ENCODE measurements at regions not wholly inside any gene's neighbourhood (a gene's known extent, or its start where the extent isn't known, plus 50 kb on each side); places are given as distances from the start of the nearest gene placed in this dataset.
A peak's percentile ranks its signal among the peaks of the same experiment; 100 is the strongest.
"Not testable (repeated sequence)": the region's sequence is repeated elsewhere in the genome, so short reads cannot be mapped to it uniquely, and the experiment has no call there.

- DNase-seq (ENCODE audit: low read depth, low spot score) = not testable (repeated sequence)
Observed at GRCh38 chr2:111423184-111423583, 302.5 kb downstream of the BCL2L11 start.

GRCh38 chr2:111424176-111424575, 303.5 kb downstream of the BCL2L11 start:
- not testable (repeated sequence) for DNase-seq (ENCODE audit: low read depth, low spot score)

GRCh38 chr2:111424851-111425309, 304.2 kb downstream of the BCL2L11 start:
- not testable (repeated sequence) for DNase-seq (ENCODE audit: low read depth, low spot score)

DNA sequence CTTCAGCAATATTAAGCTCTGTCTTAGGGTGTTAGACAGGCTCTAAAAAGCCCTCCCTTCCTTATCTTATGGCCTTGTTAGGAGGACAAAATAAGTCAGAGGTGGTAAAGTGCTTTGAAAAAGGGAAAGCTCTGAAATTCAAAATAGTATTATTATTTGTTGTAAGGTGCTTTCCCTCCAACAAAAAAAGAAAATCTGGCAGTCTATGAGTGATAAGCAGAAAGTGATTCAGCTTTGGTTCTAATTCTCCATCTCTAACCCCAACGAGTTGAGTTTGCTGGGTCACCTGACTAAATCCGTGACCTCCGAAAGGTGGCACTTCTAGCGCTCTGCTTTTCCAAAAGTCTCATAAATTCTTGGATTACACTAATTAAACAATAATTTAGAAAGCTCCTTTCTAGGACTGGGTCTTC, 305.1 kb downstream of the BCL2L11 start:
- DNase-seq (ENCODE audit: low read depth, low spot score) = not testable (repeated sequence)

DNA sequence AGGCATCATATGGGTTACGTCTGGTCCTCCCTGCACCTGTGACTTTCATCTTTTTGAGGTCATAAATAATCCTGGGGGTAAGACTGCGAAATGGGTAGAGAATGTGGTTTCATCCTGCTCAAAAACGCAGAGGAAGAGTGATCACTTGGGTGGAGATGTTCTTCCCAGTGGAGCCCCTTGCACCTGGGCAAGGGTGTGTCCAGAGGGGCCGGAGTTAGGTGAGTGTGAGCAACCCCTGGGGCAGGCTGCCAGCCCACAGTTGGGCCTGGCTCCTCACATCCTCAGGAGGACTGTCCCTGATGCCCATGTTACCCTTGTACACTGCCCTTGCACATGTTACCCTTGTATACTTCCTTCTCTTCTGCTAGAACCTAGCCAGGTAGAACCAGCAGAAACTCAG, 306.6 kb downstream of the BCL2L11 start:
- not testable (repeated sequence) for DNase-seq (ENCODE audit: low read depth, low spot score)

DNA sequence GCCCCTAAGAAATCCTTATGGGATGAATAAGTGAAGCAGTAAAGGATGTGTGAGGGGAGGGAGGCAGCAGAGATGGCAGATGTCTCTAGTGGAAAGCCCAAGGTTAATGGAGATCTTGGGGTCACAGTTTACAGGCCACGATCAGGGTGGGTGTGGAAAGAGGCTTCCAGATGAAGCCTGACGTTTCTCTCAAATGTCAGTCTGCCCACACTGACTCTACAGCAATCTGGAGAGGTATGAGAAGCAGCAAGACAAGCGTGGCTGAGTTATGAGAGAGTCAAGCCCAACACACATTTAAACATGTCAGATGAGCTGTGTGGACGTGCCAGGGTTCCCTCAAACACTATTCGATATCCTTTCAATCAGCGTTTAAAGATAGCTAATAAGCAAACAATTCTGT, 308.2 kb downstream of the BCL2L11 start:
- not testable (repeated sequence) for DNase-seq (ENCODE audit: low read depth, low spot score)

GRCh38 chr2:111429353-111429752, 308.6 kb downstream of the BCL2L11 start:
- DNase-seq (ENCODE audit: low read depth, low spot score) = not testable (repeated sequence)

DNA sequence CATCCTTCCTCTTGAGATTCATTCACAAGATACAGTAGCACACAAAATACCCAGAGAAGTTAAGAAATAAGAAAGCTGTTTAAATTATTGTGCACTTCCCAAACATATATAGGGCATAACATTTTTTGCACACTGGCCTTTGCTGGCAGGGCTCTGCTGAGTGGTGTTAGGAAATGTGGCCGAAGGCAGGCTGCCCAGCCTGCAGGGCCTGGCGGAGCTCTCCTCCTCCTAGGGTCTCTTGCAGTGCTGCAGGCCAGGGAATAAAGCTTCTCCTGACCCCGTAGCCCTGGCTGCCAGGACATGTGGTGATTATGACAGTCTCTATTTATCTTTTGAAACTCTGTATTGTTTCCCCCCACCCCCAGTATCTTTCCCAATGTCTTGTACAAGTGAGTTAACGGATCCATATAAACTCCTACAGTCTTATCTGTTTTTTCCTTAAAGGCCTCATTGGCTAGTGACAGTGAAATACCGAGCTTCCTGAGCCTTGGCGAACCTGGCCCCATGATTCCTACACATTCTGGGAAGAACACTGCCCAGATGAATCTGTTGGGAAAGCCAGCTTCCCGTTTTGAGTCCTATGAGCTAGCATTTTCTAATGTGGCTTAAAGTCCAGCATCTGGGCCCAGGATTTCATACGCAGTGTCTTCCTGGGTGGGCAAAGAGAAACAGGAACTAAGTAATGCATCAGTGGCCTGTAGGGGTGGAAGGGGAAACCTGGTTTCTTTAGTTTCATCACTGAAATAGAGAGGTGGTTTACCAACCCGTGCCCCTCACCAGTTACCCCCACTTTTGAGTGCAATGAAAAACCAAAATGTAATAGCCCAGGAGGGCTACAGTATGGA, 310.3 kb downstream of the BCL2L11 start:
- not testable (repeated sequence) for DNase-seq (ENCODE audit: low read depth, low spot score)

- not testable (repeated sequence) for DNase-seq (ENCODE audit: low read depth, low spot score)
Observed at GRCh38 chr2:111432423-111432822, 311.7 kb downstream of the BCL2L11 start.

DNA sequence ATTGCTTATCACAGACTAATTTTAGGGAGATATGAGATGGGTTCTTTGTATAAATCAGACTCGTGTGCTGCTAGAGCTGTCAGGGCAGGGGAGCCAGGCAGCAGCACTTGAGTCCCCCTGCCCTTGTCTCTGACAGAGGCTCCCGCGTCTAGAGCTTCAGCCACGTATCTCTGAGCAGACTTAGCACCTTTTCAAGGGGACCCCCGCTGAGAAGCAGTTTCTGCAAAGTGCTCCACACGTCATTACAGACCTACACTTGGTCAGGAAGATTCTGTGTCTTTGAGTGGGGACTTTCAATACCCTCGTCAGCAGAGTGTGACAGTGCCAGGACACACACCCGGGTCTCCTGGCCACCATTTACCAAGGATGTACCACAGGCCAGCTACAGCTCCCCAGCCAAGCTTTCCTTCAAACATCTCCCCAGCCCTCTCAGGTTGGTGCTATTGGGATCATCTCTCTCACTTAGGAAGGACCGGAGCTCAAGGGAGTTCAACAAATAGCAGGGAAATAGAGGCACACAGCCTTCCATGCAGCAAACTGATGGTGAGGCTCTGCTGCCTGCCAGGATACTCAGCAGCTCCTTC, 312.3 kb downstream of the BCL2L11 start:
- not testable (repeated sequence) for DNase-seq (ENCODE audit: low read depth, low spot score)

DNA sequence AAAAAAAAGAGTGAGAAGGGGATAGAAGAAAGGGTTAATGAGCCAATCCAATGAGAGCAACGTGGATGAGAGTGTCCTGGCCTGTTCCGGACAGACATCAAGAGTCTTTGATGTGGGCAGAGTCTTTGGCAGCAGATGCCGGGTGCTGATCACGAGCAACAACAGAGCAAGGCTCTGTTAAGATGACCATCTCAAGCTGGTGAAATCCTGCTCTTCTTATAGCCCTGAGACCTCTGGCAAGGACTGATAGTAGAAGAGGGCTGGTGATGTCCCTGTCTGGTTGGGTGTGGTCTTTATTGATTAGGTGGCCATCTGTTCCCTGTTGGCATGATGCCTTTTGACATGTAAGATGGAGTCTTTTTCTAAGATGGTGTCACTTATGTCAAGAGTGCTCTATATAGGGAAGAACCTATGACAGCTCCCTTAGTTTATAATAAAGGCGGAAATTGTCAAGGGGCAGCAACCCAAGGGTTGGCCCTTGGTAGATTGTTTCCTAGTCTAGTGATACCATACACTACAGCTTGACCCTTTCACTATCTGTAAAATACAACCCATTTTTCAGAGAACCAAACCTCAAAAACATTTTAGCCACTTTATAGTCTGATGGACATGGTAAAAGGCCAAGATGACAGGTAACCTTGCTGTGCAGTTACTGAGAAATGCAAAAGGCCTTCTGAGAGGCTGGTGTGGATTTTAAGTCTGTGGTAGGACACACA, 313.3 kb downstream of the BCL2L11 start:
- DNase-seq (ENCODE audit: low read depth, low spot score) = peak; percentile 34

DNA sequence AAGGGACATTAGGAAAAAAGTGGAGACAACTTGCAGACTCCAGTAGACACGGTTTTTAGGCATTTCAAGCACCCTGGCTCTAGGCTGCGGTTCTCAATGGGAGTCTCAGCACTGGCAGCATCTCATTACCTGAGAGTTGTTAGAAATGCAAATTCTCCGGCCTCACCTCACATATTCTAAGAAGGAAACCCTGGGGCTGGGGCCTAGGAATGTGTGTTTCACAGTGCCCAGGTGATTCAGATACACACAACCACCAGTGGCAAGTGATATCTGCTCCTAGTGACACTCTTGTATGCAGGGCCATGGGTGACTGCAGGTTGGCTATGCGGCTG, 313.9 kb downstream of the BCL2L11 start:
- not testable (repeated sequence) for DNase-seq (ENCODE audit: low read depth, low spot score)

DNA sequence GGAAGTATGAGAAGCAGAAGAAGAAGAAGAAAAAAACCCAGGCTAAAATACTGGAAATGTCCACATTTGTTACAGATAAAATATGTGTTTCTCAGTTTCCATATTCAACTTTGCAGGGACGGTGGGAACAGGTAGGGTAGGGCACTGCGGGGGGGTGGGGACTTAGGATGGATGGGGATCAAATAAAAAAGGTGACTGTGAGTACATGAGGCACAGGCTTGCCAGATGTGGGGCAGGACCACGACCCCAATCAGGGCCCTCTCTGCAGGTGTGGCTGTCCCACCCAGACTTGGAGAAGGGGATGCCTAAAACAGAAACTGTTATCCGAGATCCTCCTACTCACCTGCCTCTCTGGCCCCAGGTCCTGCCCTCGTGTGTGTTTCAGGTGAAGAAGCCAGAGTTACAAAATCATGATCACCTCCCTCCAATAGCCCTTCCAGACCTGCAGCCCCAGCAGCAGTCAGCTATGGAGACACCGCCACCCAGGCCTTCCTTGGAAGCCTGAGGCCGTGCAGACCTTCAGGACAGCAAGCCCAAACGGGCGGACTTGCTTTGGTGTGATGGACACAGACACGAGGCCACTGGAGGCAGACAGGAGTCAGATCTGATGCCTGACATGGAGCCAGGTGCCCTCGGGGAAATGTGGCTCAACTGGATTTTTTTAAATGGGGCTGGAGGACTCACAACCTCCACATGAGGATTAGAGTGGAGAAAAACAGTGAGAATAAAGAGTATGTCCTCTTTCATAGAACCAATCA, 315.0 kb downstream of the BCL2L11 start:
- DNase-seq (ENCODE audit: low read depth, low spot score) = not testable (repeated sequence)

GRCh38 chr2:111436411-111436810, 315.7 kb downstream of the BCL2L11 start:
- not testable (repeated sequence) for DNase-seq (ENCODE audit: low read depth, low spot score)

GRCh38 chr2:111437288-111437990, 316.7 kb downstream of the BCL2L11 start:
- not testable (repeated sequence) for DNase-seq (ENCODE audit: low read depth, low spot score)

GRCh38 chr2:111438161-111438560, 317.4 kb downstream of the BCL2L11 start:
- DNase-seq (ENCODE audit: low read depth, low spot score) = not testable (repeated sequence)

DNA sequence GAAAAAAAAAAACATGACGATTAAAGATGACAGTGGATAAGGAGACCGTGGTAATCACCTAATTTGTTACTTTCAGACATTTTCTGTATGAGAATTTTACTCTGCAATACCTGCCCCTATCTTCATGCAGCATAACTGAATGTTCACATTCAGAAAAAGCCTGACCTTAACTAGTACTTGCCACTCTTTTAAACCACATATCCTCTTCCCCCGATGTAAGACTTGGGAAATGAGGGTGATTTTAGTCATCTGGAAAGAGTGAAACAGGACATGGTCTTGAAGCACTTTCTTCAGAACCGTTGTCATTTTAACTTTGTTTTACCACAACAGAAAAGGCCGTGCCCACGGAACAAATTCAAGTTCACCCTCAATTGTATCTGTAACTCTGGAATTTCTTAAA, 318.5 kb downstream of the BCL2L11 start:
- DNase-seq (ENCODE audit: low read depth, low spot score) = not testable (repeated sequence)

GRCh38 chr2:111441614-111442013, 320.9 kb downstream of the BCL2L11 start:
- DNase-seq (ENCODE audit: low read depth, low spot score) = not testable (repeated sequence)

DNA sequence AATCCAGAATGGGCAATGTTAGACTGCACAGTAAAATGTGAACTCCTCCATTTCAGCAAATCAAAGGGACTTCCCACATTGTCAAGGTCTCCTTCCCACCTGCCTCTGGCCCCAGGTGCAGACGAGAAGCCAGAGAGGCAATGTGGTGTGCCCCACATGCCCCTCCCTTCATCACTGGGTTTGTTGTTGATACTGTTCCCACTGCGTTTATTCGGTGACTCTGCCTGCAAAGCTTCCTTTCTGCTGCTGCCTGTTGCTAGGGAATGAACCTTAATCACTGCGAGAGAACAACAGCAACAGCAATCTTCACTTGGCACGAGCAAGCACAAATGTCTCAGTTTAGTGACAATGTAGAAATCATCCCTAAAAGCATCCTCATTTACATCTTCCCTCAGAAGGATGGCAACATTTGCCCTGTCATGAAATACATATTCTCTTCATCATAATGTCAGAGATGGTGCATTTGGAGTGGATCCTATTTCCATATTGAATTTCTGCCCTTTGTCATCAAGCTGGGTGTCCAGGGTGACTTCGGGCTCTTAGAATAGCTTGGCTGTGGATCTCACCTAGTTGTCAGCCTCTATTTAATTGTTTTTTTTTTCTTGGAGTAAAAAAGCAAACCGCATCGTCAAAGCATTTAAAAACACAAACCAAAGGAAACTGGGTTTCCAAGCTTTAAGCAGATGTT, 322.2 kb downstream of the BCL2L11 start:
- not testable (repeated sequence) for DNase-seq (ENCODE audit: low read depth, low spot score)

GRCh38 chr2:111444516-111444915, 323.8 kb downstream of the BCL2L11 start:
- not testable (repeated sequence) for DNase-seq (ENCODE audit: low read depth, low spot score)

All from astrocyte of the hippocampus (primary cell).